Kidney epithelial cell (primary cell): ENCODE measurements at regions not wholly inside any gene's neighbourhood (a gene's known extent, or its start where the extent isn't known, plus 50 kb on each side); places are given as distances from the start of the nearest gene placed in this dataset.
A peak's percentile ranks its signal among the peaks of the same experiment; 100 is the strongest.

ENCODE experiments used
- DNase-seq: peaks from one replicate; pipeline ENCODE4 v3.0.0-alpha.2; 2010; ENCODE audit warnings: low read depth
- H3K27me3 ChIP-seq: 2 replicates; pipeline ENCODE4 v1.6.0; 2011; ENCODE audit warnings: low read length; ENCODE audit not compliant: control insufficient read depth, insufficient read depth
- H3K36me3 ChIP-seq: 2 replicates; pipeline ENCODE4 v1.5.1; 2011; ENCODE audit warnings: low read length; ENCODE audit not compliant: control insufficient read depth, insufficient read depth
- H3K4me3 ChIP-seq: 2 replicates; pipeline ENCODE4 v1.5.1; 2011; ENCODE audit warnings: low read depth, mild to moderate bottlenecking, control low read depth, low read length
- TF ChIP-seq, protein P1 (sequence below): IDR thresholded peaks from 2 replicates; pipeline ENCODE4 v1.5.1; 2011; ENCODE audit warnings: mild to moderate bottlenecking, moderate library complexity, low read length, control low read depth, inconsistent platforms; ENCODE audit not compliant: insufficient read depth, poor library complexity, severe bottlenecking

DNA sequence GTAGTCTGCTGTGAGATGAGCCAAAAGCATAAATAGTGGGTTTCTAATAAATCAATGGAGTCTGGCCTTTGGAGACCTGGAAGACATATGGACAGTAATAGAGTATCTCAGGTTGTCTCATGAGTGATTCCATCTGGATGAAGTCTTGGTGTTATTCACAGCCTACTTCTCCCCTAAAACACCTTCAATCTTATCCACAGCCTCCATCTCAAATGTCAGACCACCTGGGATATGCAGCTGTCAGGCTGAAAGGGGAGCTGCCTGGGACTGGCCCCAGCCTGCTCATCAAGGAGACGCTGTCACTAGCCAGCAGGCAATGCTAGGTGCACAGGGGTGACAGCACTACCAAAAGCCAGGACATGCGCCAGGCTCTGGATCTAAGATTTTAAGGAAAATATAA lies 684.0 kb upstream of the ZEB2 start:
- Histone ChIP-seq H3K36me3 (no peaks in the 10 kb centered on the region), H3K27me3 (no peaks in the 10 kb centered on the region), H3K4me3 (no peak overlapping the region)
- DNase-seq: no peak
- TF ChIP-seq, protein P1, sequence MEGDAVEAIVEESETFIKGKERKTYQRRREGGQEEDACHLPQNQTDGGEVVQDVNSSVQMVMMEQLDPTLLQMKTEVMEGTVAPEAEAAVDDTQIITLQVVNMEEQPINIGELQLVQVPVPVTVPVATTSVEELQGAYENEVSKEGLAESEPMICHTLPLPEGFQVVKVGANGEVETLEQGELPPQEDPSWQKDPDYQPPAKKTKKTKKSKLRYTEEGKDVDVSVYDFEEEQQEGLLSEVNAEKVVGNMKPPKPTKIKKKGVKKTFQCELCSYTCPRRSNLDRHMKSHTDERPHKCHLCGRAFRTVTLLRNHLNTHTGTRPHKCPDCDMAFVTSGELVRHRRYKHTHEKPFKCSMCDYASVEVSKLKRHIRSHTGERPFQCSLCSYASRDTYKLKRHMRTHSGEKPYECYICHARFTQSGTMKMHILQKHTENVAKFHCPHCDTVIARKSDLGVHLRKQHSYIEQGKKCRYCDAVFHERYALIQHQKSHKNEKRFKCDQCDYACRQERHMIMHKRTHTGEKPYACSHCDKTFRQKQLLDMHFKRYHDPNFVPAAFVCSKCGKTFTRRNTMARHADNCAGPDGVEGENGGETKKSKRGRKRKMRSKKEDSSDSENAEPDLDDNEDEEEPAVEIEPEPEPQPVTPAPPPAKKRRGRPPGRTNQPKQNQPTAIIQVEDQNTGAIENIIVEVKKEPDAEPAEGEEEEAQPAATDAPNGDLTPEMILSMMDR: no peak

DNA sequence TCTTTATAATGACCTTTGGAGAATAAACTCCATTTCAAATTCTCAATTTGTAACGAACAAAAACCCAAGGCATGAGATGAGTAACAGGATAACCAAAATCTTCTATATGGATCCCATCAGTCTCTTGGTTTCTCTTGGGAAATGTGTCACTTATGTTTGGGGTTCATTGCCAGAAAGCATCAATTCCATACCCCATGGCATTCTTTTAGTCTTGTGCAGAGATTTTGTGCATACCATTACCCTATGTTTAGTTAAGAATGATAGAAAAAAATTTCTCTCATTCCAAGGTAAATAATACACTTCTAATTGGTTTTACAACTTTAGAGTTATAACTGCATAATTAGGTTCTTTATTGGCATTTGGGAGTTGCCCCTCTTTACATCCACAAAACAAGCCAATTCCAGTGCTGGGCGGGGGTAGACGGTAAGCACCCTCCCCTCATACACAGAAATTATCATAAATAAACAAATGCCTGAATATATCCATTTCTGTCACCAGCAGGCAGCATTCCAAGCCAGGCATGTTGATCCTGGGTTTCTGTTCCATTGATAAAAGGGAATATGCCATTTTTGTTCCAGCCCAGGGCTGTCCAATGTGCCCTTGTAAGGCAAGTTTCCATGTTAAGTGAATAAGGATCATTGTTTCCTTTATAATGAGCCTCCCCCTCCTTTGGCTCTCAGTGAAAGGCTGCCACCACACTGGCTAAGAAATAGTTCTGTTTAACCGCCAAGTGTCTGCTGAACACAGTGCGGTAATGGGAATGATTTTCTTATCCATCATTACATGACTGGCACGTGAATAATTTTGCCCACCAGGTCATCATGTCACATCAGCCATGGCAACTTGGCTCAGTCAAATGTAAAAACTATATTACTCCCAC lies 680.1 kb upstream of the ZEB2 start:
- H3K4me3 ChIP-seq: no peak overlapping the region
- no peaks in the 10 kb centered on the region for H3K36me3 ChIP-seq
- TF ChIP-seq, protein P1: no peak
- no peak for DNase-seq
- H3K27me3 ChIP-seq: no peaks in the 10 kb centered on the region

DNA sequence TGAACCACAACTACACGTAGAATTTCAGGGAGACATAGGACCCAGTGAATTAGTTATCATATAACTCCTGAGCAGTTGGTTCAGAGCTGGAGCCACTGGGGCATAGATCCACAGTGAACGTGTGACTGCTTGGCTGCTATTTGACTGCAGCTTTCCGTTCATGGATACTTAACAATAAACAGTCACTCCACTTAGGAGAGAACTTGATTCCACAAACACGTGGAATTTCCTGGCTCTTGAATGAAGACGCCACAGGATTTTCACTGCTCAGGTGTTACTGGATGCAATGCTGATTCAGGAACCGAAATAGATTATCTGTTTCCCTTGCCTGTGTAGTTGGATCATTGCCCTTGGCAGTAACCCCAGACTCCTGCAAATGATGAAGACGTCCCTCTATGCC lies 679.1 kb upstream of the ZEB2 start:
- Histone ChIP-seq H3K4me3 (no peak overlapping the region), H3K27me3 (no peaks in the 10 kb centered on the region), H3K36me3 (no peaks in the 10 kb centered on the region)
- DNase-seq: peak; percentile 47
- TF ChIP-seq, protein P1: no peak

DNA sequence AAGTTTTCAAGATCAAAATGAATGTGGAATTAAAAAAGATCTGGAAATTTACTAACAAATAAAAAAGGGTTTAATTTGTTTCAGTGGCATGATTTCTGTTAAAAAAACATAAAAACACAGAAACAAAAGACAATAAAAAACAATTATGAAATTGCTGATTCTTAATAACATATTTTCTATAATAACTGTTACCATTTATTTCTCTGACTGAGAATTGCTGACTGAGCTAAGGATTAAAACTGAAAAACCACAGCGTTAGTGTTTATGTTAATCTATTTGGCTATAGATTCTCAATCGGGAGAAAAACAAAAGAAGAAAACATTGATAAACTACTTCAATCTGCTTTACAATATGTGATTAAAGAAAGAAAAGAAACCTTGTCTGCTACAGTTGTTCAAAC lies 678.6 kb upstream of the ZEB2 start:
- TF ChIP-seq, protein P1: no peak
- Histone ChIP-seq H3K4me3 (no peak overlapping the region), H3K36me3 (no peaks in the 10 kb centered on the region), H3K27me3 (no peaks in the 10 kb centered on the region)
- DNase-seq: no peak

DNA sequence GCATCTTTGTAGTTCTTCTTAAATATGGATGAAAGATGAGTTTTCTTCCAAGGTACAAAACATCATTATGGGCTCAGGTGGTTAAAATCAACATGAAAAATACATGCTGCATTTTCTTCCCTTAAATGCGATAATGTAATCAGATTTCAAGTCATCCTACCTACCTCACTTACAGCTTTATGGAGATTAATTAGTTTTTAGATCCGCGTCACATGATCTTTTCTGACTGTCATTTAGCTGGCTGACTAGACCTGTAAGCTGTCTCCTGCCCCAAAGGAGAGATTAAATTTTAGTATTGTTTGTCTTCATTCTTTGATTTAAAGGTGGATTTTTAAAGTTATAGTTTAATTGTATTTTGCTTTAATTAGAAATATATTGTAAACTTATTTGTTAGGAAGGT lies 678.0 kb upstream of the ZEB2 start:
- H3K36me3 ChIP-seq: no peaks in the 10 kb centered on the region
- DNase-seq: no peak
- no peak overlapping the region for H3K4me3 ChIP-seq
- TF ChIP-seq, protein P1: no peak
- no peaks in the 10 kb centered on the region for H3K27me3 ChIP-seq

DNA sequence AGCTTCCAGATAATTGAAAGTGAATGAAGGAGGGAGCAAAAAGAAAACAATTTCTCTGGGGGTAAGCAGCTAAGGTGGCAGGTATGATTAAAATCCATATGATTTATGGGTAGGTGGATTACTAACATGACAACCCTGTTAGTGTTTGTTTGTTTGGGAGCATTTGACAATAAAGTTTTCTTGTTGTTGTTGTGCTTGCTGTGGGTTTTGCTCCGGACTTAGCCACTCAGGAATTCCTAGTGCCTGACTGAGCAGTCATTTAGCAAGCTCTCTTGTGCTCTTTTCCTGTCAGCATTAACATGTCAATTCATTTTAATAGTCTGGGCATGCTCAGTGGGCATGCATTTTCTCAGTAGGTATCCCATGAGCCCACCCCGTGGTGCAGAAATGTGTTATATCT lies 674.8 kb upstream of the ZEB2 start:
- H3K4me3 ChIP-seq: no peak overlapping the region
- DNase-seq: peak; percentile 10
- TF ChIP-seq, protein P1: no peak

More for the DNA sequence above, 674.8 kb upstream of the ZEB2 start:
- H3K36me3 ChIP-seq: no peaks in the 10 kb centered on the region
- H3K27me3 ChIP-seq: no peaks in the 10 kb centered on the region
